HEK293T (cell line): ENCODE measurements at regions not wholly inside any gene's neighbourhood (a gene's known extent, or its start where the extent isn't known, plus 50 kb on each side); places are given as distances from the start of the nearest gene placed in this dataset.

Experiments
- ARNT ChIP-seq: fragments of 450-650 bp; IDR thresholded peaks from 2 replicates; pipeline ENCODE4 v1.6.1; 2017; ENCODE audit warnings: mild to moderate bottlenecking
- FOXK2 ChIP-seq: fragments of 450-650 bp; IDR thresholded peaks from 2 replicates; pipeline ENCODE4 v1.6.1; 2016; ENCODE audit warnings: mild to moderate bottlenecking
- NFRKB ChIP-seq: fragments of 450-650 bp; IDR thresholded peaks from 2 replicates; pipeline ENCODE4 v1.6.1; 2016; ENCODE audit warnings: mild to moderate bottlenecking, moderate library complexity
- PKNOX1 ChIP-seq: fragments of 450-650 bp; IDR thresholded peaks from 2 replicates; pipeline ENCODE4 v1.6.1; 2016
- SP1 ChIP-seq: fragments of 450-650 bp; IDR thresholded peaks from 2 replicates; pipeline ENCODE4 v1.6.1; 2017
- SUZ12 ChIP-seq: fragments of 450-650 bp; IDR thresholded peaks from 2 replicates; pipeline ENCODE4 v1.6.1; 2016; ENCODE audit warnings: mild to moderate bottlenecking

GRCh38 chr6:141395443-141396008 lies 737.2 kb upstream of the GJE1 start:
- TF ChIP-seq NFRKB (no peak), ARNT (no peak), SUZ12 (no peak), PKNOX1 (no peak), FOXK2 (no peak), SP1 (no peak)
